NCI-H2227 treated with DMSO at 0.1 percent for 48 hours (cell line): ENCODE measurements at regions not wholly inside any gene's neighbourhood (a gene's known extent, or its start where the extent isn't known, plus 50 kb on each side); places are given as distances from the start of the nearest gene placed in this dataset.

Experiments used
- DNase-seq: peaks from one replicate; lab custom pipeline; 2025; lab: John Stamatoyannopoulos, UW

- DNase-seq = no peak
Observed at GRCh38 chr12:93944911-93945310, 203.5 kb upstream of the PLXNC1 start.

- no peak for DNase-seq
Observed at GRCh38 chr12:93946542-93947150, 201.7 kb upstream of the PLXNC1 start.

GRCh38 chr12:93947486-93947885 lies 200.9 kb upstream of the PLXNC1 start:
- DNase-seq = no peak

GRCh38 chr12:93950311-93950710 lies 198.1 kb upstream of the PLXNC1 start:
- DNase-seq = no peak

GRCh38 chr12:93954166-93955112 lies 193.9 kb upstream of the PLXNC1 start:
- DNase-seq = no peak

- no peak for DNase-seq
Observed at GRCh38 chr12:93956551-93956950, 191.8 kb upstream of the PLXNC1 start.

- no peak for DNase-seq
Observed at GRCh38 chr12:93957168-93957567, 191.2 kb upstream of the PLXNC1 start.

- DNase-seq = no peak
Observed at GRCh38 chr12:93957870-93958269, 190.5 kb upstream of the PLXNC1 start.

- no peak for DNase-seq
Observed at GRCh38 chr12:93959657-93960056, 188.7 kb upstream of the PLXNC1 start.

GRCh38 chr12:93960521-93960920 lies 187.9 kb upstream of the PLXNC1 start:
- no peak for DNase-seq

GRCh38 chr12:93962336-93962735 lies 186.0 kb upstream of the PLXNC1 start:
- DNase-seq = no peak

- no peak for DNase-seq
Observed at GRCh38 chr12:93964936-93965335, 183.4 kb upstream of the PLXNC1 start.

- DNase-seq = no peak
Observed at GRCh38 chr12:93966516-93967133, 181.8 kb upstream of the PLXNC1 start.

GRCh38 chr12:93967454-93967853 lies 180.9 kb upstream of the PLXNC1 start:
- DNase-seq = no peak

- no peak for DNase-seq
Observed at GRCh38 chr12:93968536-93969285, 179.7 kb upstream of the PLXNC1 start.

GRCh38 chr12:93970900-93971688 lies 177.3 kb upstream of the PLXNC1 start:
- DNase-seq = no peak

- DNase-seq = no peak
Observed at GRCh38 chr12:93972411-93973208, 175.8 kb upstream of the PLXNC1 start.

- no peak for DNase-seq
Observed at GRCh38 chr12:93974252-93974651, 174.1 kb upstream of the PLXNC1 start.

GRCh38 chr12:93976024-93976423 lies 172.4 kb upstream of the PLXNC1 start:
- DNase-seq = no peak

- DNase-seq = no peak
Observed at GRCh38 chr12:93977081-93977480, 171.3 kb upstream of the PLXNC1 start.

GRCh38 chr12:93978553-93978952 lies 169.8 kb upstream of the PLXNC1 start:
- no peak for DNase-seq
